ENCODE measurements at regions not wholly inside any gene's neighbourhood (a gene's known extent, or its start where the extent isn't known, plus 50 kb on each side); places are given as distances from the start of the nearest gene placed in this dataset.

GRCh38 chr2:183919926-183920325 is 678.4 kb upstream of the ZNF804A start:
- TF ChIP-seq CTCF (IDR thresholded peaks at IDR 0.05; ENCODE audit: borderline replicate concordance), result no peak
- Histone ChIP-seq H3K4me3 (no peak overlapping the region), H3K4me1 (no peaks in the 10 kb centered on the region), H3K36me3 (no peaks in the 10 kb centered on the region), H3K9me3 (replicated peaks) (peaks cover 36% of the 10 kb centered on the region), H3K27me3 (ENCODE audit: low read depth) (no peaks in the 10 kb centered on the region), H3K27ac (replicated peaks) (no peak overlapping the region)
- no peak for DNase-seq
- intact Hi-C loops (cut with micrococcal nuclease), result no loop called here

GRCh38 chr2:183925281-183925680 is 673.0 kb upstream of the ZNF804A start:
- no peak overlapping the region for H3K4me3 ChIP-seq
- intact Hi-C loops (cut with micrococcal nuclease), result no loop called here

GRCh38 chr2:183926433-183926832 is 671.9 kb upstream of the ZNF804A start:
- no peak for TF ChIP-seq CTCF (IDR thresholded peaks at IDR 0.05; ENCODE audit: borderline replicate concordance)
- Histone ChIP-seq H3K4me3 (no peak overlapping the region), H3K9me3 (replicated peaks) (peaks cover 36% of the 10 kb centered on the region), H3K27me3 (ENCODE audit: low read depth) (no peaks in the 10 kb centered on the region), H3K27ac (replicated peaks) (no peak overlapping the region), H3K4me1 (peaks cover 6% of the 10 kb centered on the region), H3K36me3 (no peaks in the 10 kb centered on the region)
- intact Hi-C loops (cut with micrococcal nuclease), result no loop called here
- DNase-seq, result no peak

More at GRCh38 chr2:183925281-183925680, 673.0 kb upstream of the ZNF804A start:
- Histone ChIP-seq H3K27me3 (ENCODE audit: low read depth) (no peaks in the 10 kb centered on the region), H3K9me3 (replicated peaks) (peaks cover 42% of the 10 kb centered on the region), H3K4me1 (peaks cover 6% of the 10 kb centered on the region), H3K27ac (replicated peaks) (no peak overlapping the region), H3K36me3 (no peaks in the 10 kb centered on the region)
- no peak for TF ChIP-seq CTCF (IDR thresholded peaks at IDR 0.05; ENCODE audit: borderline replicate concordance)
- no peak for DNase-seq

- intact Hi-C loops (cut with micrococcal nuclease), result no loop called here
- peaks cover 6% of the 10 kb centered on the region for H3K4me1 ChIP-seq
- H3K36me3 ChIP-seq, result no peaks in the 10 kb centered on the region
- H3K27ac ChIP-seq (replicated peaks), result no peak overlapping the region
- no peak for TF ChIP-seq CTCF (IDR thresholded peaks at IDR 0.05; ENCODE audit: borderline replicate concordance)
- no peak for DNase-seq
- no peak overlapping the region for H3K4me3 ChIP-seq
- no peaks in the 10 kb centered on the region for H3K27me3 ChIP-seq (ENCODE audit: low read depth)
- peaks cover 27% of the 10 kb centered on the region for H3K9me3 ChIP-seq (replicated peaks)
Measured at GRCh38 chr2:183927406-183928325, 670.7 kb upstream of the ZNF804A start.

GRCh38 chr2:183935005-183935404 is 663.3 kb upstream of the ZNF804A start:
- Histone ChIP-seq H3K9me3 (replicated peaks) (peaks cover 20% of the 10 kb centered on the region), H3K27me3 (ENCODE audit: low read depth) (no peaks in the 10 kb centered on the region), H3K27ac (replicated peaks) (no peak overlapping the region), H3K4me1 (no peaks in the 10 kb centered on the region), H3K36me3 (no peaks in the 10 kb centered on the region), H3K4me3 (no peak overlapping the region)
- intact Hi-C loops (cut with micrococcal nuclease), result no loop called here
- no peak for TF ChIP-seq CTCF (IDR thresholded peaks at IDR 0.05; ENCODE audit: borderline replicate concordance)
- DNase-seq, result no peak

Measured in left ventricle myocardium inferior (tissue), 1 donor.